GM19023 (cell line): ENCODE measurements at regions not wholly inside any gene's neighbourhood (a gene's known extent, or its start where the extent isn't known, plus 50 kb on each side); places are given as distances from the start of the nearest gene placed in this dataset.
"Not testable (repeated sequence)": the region's sequence is repeated elsewhere in the genome, so short reads cannot be mapped to it uniquely, and the experiment has no call there.

ENCODE experiments used
- ATAC-seq: cut with Tn5 transposase; IDR thresholded peaks from one replicate; pipeline ENCODE4 v1.9.1; 2021; ENCODE audit warnings: mild to moderate bottlenecking, moderate library complexity; ENCODE audit not compliant: unreplicated experiment

- ATAC-seq, result no peak
These were observed 900.8 kb downstream of the XPNPEP1 start for GRCh38 chr10:109022417-109023049.

- no peak for ATAC-seq
These were observed 904.3 kb downstream of the XPNPEP1 start for GRCh38 chr10:109019001-109019424.

- ATAC-seq, result no peak
These were observed 915.8 kb downstream of the XPNPEP1 start for GRCh38 chr10:109007514-109007913.

- ATAC-seq, result no peak
These were observed 932.9 kb downstream of the XPNPEP1 start for GRCh38 chr10:108990441-108990840.

GRCh38 chr10:108989976-108990375 is 933.3 kb downstream of the XPNPEP1 start:
- no peak for ATAC-seq

- no peak for ATAC-seq
These were observed 941.2 kb downstream of the XPNPEP1 start for GRCh38 chr10:108982159-108982558.

- no peak for ATAC-seq
These were observed 942.4 kb downstream of the XPNPEP1 start for GRCh38 chr10:108980869-108981268.

- no peak for ATAC-seq
These were observed 947.8 kb downstream of the XPNPEP1 start for GRCh38 chr10:108975459-108976058.

- no peak for ATAC-seq
These were observed 953.3 kb downstream of the XPNPEP1 start for GRCh38 chr10:108970016-108970415.

- ATAC-seq, result no peak
These were observed 956.9 kb downstream of the XPNPEP1 start for GRCh38 chr10:108966411-108966810.

GRCh38 chr10:108966005-108966404 is 957.3 kb downstream of the XPNPEP1 start:
- ATAC-seq, result no peak

GRCh38 chr10:108962172-108962571 is 961.1 kb downstream of the XPNPEP1 start:
- ATAC-seq, result no peak

- no peak for ATAC-seq
These were observed 965.6 kb downstream of the XPNPEP1 start for GRCh38 chr10:108957681-108958080.

- no peak for ATAC-seq
These were observed 967.2 kb downstream of the XPNPEP1 start for GRCh38 chr10:108956149-108956548.

GRCh38 chr10:108920029-108920428 is 1003.3 kb downstream of the XPNPEP1 start:
- ATAC-seq, result not testable (repeated sequence)

GRCh38 chr10:108913300-108913699 is 1010.0 kb downstream of the XPNPEP1 start:
- no peak for ATAC-seq

- ATAC-seq, result no peak
These were observed 1011.3 kb downstream of the XPNPEP1 start for GRCh38 chr10:108911814-108912541.

- ATAC-seq, result no peak
These were observed 1015.2 kb downstream of the XPNPEP1 start for GRCh38 chr10:108908096-108908495.

- ATAC-seq, result no peak
These were observed 1017.5 kb downstream of the XPNPEP1 start for GRCh38 chr10:108905821-108906220.

- ATAC-seq, result no peak
These were observed 1018.1 kb downstream of the XPNPEP1 start for GRCh38 chr10:108905171-108905570.

- no peak for ATAC-seq
These were observed 1019.0 kb downstream of the XPNPEP1 start for GRCh38 chr10:108904163-108904838.
